GM23338 (cell line): ENCODE measurements at regions not wholly inside any gene's neighbourhood (a gene's known extent, or its start where the extent isn't known, plus 50 kb on each side); places are given as distances from the start of the nearest gene placed in this dataset.
A peak's percentile ranks its signal among the peaks of the same experiment; 100 is the strongest.

Experiments
- ATAC-seq: fragments of 200-7000 bp; cut with Tn5 transposase; 3 replicates; pipeline ENCODE4 v1.9.1; 2020
- DNase-seq: peaks from one replicate; pipeline ENCODE4 v3.0.0-alpha.2; 2015; ENCODE audit warnings: low spot score
- H2AFZ ChIP-seq: fragments of 200-600 bp; sonication (generic); 2 replicates; pipeline ENCODE4 v1.8.0; 2016; ENCODE audit warnings: antibody characterized with exemption, mild to moderate bottlenecking, moderate library complexity
- H3F3A ChIP-seq: fragments of 200-600 bp; sonication (generic); replicated peaks from 2 replicates; pipeline ENCODE4 v1.8.0; 2017; ENCODE audit warnings: antibody characterized with exemption, mixed run types, low read depth
- H3K27ac ChIP-seq: fragments of 200-600 bp; sonication (generic); 2 replicates; pipeline ENCODE4 v1.6.1; 2016; ENCODE audit warnings: low read depth
- H3K27me3 ChIP-seq: fragments of 200-600 bp; sonication (generic); 2 replicates; pipeline ENCODE4 v1.8.0; 2016; ENCODE audit warnings: mild to moderate bottlenecking, mixed run types, moderate library complexity; ENCODE audit not compliant: insufficient read depth
- H3K36me3 ChIP-seq: fragments of 200-600 bp; sonication (generic); 2 replicates; pipeline ENCODE4 v1.8.0; 2016; ENCODE audit warnings: mild to moderate bottlenecking; ENCODE audit not compliant: insufficient read depth
- H3K4me1 ChIP-seq: fragments of 200-600 bp; sonication (generic); 2 replicates; pipeline ENCODE4 v1.8.0; 2016; ENCODE audit warnings: mild to moderate bottlenecking, moderate library complexity; ENCODE audit not compliant: insufficient read depth
- H3K4me2 ChIP-seq: fragments of 200-600 bp; sonication (generic); 2 replicates; pipeline ENCODE4 v1.7.1; 2017; ENCODE audit warnings: mixed run types
- H3K4me3 ChIP-seq: fragments of 200-600 bp; sonication (generic); 2 replicates; pipeline ENCODE4 v1.6.1; 2016; ENCODE audit warnings: mixed run types
- H3K79me2 ChIP-seq: fragments of 200-600 bp; sonication (generic); replicated peaks from 2 replicates; pipeline ENCODE4 v1.8.0; 2017; ENCODE audit warnings: mild to moderate bottlenecking; ENCODE audit not compliant: insufficient read depth
- H3K9me2 ChIP-seq: fragments of 200-600 bp; sonication (generic); 2 replicates; pipeline ENCODE4 v1.8.0; 2017; ENCODE audit not compliant: insufficient read depth
- H4K20me1 ChIP-seq: fragments of 200-600 bp; sonication (generic); replicated peaks from 2 replicates; pipeline ENCODE4 v1.8.0; 2017; ENCODE audit warnings: mild to moderate bottlenecking; ENCODE audit not compliant: insufficient read depth
- H3K27ac Mint-ChIP-seq: 2 replicates; pipeline ENCODE4 v1.8.0; 2020; ENCODE audit warnings: inconsistent platforms, mild to moderate bottlenecking, moderate library complexity, mixed read lengths
- H3K27me3 Mint-ChIP-seq: 3 replicates; pipeline ENCODE4 v1.8.0; 2022; ENCODE audit warnings: low read depth, mild to moderate bottlenecking, moderate library complexity, mixed read lengths, inconsistent platforms; ENCODE audit not compliant: insufficient read depth, poor library complexity
- H3K36me3 Mint-ChIP-seq: 3 replicates; pipeline ENCODE4 v1.8.0; 2021; ENCODE audit warnings: low read depth, mild to moderate bottlenecking, inconsistent platforms, moderate library complexity, mixed read lengths
- H3K4me1 Mint-ChIP-seq: 3 replicates; pipeline ENCODE4 v1.8.0; 2020; ENCODE audit warnings: mild to moderate bottlenecking, inconsistent platforms, mixed read lengths
- H3K4me3 Mint-ChIP-seq: 3 replicates; pipeline ENCODE4 v1.8.0; 2021; ENCODE audit warnings: moderate library complexity, mild to moderate bottlenecking, inconsistent platforms, mixed read lengths
- H3K9me3 Mint-ChIP-seq: 3 replicates; pipeline ENCODE4 v1.8.0; 2020; ENCODE audit warnings: moderate library complexity, mild to moderate bottlenecking, inconsistent platforms, mixed read lengths
- CTCF ChIP-seq, 2 experiments: fragments of 200-600 bp in 1 of 2; sonication (generic) in 1 of 2; conservative IDR thresholded peaks; 2 replicates each; pipeline versions ENCODE4 v1.5.1 to v1.6.1; 2016 to 2017; ENCODE audit warnings: antibody characterized with exemption in 2 of 2, low read depth in 2 of 2, mild to moderate bottlenecking in 2 of 2, moderate library complexity in 1 of 2
- EZH2phosphoT487 ChIP-seq: fragments of 200-600 bp; sonication (generic); IDR thresholded peaks from one replicate; pipeline ENCODE4 v1.8.1; 2018; ENCODE audit warnings: antibody characterized with exemption; ENCODE audit not compliant: unreplicated experiment
- NANOG ChIP-seq: IDR thresholded peaks from 2 replicates; pipeline ENCODE4 v1.6.1; 2016; ENCODE audit warnings: antibody characterized with exemption, borderline replicate concordance
- POLR2AphosphoS5 ChIP-seq: IDR thresholded peaks from 2 replicates; pipeline ENCODE4 v1.6.1; 2016; ENCODE audit warnings: antibody characterized with exemption, low read depth
- ZNF114 ChIP-seq: fragments of 250-450 bp; sonication (Bioruptor Pico); IDR thresholded peaks from 2 replicates; pipeline ENCODE4 v1.5.0; 2020; ENCODE audit warnings: mild to moderate bottlenecking, moderate library complexity
- TF ChIP-seq, protein P1 (sequence below): IDR thresholded peaks from 2 replicates; pipeline ENCODE4 v1.6.1; 2016; ENCODE audit warnings: antibody characterized with exemption

- Histone ChIP-seq H3K9me2 (peaks cover 2% of the 10 kb centered on the region; the same call in 1 of the 2 replicates), H3F3A (no peaks in the 10 kb centered on the region), H3K27me3 (no peaks in the 10 kb centered on the region), H3K4me1 (no peaks in the 10 kb centered on the region), H3K4me3 (no peak overlapping the region), H2AFZ (peak overlapping the region; percentile 80), H3K4me2 (no peak overlapping the region), H4K20me1 (no peaks in the 10 kb centered on the region), H3K27ac (no peak overlapping the region), H3K79me2 (no peaks in the 10 kb centered on the region), H3K36me3 (no peaks in the 10 kb centered on the region)
- peaks cover 2% of the 10 kb centered on the region for H3K27me3 Mint-ChIP-seq
- peaks cover 15% of the 10 kb centered on the region for H3K4me1 Mint-ChIP-seq
- peak; percentile 78 for DNase-seq
- H3K9me3 Mint-ChIP-seq = no peaks in the 10 kb centered on the region; the same call in 2 of the 3 replicates
- H3K4me3 Mint-ChIP-seq = no peak overlapping the region
- H3K27ac Mint-ChIP-seq = peak overlapping the region; percentile 37
- no peaks in the 10 kb centered on the region for H3K36me3 Mint-ChIP-seq
- no peak for TF ChIP-seq ZNF114 (CRISPR knock-in tag)
- TF ChIP-seq, protein P1, sequence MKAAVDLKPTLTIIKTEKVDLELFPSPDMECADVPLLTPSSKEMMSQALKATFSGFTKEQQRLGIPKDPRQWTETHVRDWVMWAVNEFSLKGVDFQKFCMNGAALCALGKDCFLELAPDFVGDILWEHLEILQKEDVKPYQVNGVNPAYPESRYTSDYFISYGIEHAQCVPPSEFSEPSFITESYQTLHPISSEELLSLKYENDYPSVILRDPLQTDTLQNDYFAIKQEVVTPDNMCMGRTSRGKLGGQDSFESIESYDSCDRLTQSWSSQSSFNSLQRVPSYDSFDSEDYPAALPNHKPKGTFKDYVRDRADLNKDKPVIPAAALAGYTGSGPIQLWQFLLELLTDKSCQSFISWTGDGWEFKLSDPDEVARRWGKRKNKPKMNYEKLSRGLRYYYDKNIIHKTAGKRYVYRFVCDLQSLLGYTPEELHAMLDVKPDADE = peak; percentile 61; the same call in 1 of the 2 replicates
- ATAC-seq = peak; percentile 96
These were observed 139.1 kb downstream of the TLE3 start for GRCh38 chr15:69958496-69959084.

- no peaks in the 10 kb centered on the region for H4K20me1 ChIP-seq
- no peaks in the 10 kb centered on the region for H3K27me3 Mint-ChIP-seq
- H3F3A ChIP-seq = no peaks in the 10 kb centered on the region
- DNase-seq (no peak), ATAC-seq (no peak)
- H3K9me2 ChIP-seq = peaks cover 2% of the 10 kb centered on the region; the same call in 1 of the 2 replicates
- H3K79me2 ChIP-seq = no peaks in the 10 kb centered on the region
- no peaks in the 10 kb centered on the region for H3K27me3 ChIP-seq
- no peak overlapping the region for H3K4me3 Mint-ChIP-seq
- H2AFZ ChIP-seq = no peak overlapping the region
- H3K4me1 Mint-ChIP-seq = peaks cover 9% of the 10 kb centered on the region
- no peak overlapping the region for H3K27ac ChIP-seq
- no peaks in the 10 kb centered on the region; the same call in 2 of the 3 replicates for H3K9me3 Mint-ChIP-seq
- H3K4me3 ChIP-seq = no peak overlapping the region
- no peak overlapping the region for H3K4me2 ChIP-seq
- H3K4me1 ChIP-seq = no peaks in the 10 kb centered on the region
- H3K36me3 ChIP-seq = no peaks in the 10 kb centered on the region
- TF ChIP-seq NANOG (no peak), POLR2AphosphoS5 (no peak), CTCF (conservative IDR thresholded peaks at IDR 0.05; ENCODE audit: low read depth in 2 of 2) (no peak), EZH2phosphoT487 (no peak)
- TF ChIP-seq, protein P1 = no peak
- H3K27ac Mint-ChIP-seq = no peak overlapping the region
- no peaks in the 10 kb centered on the region for H3K36me3 Mint-ChIP-seq
These were observed 135.2 kb downstream of the TLE3 start for GRCh38 chr15:69962561-69962960.
